IMR-90 (cell line): ENCODE measurements at regions not wholly inside any gene's neighbourhood (a gene's known extent, or its start where the extent isn't known, plus 50 kb on each side); places are given as distances from the start of the nearest gene placed in this dataset.

Experiments
- ATAC-seq: fragments of 200-7000 bp; cut with Tn5 transposase; 2 replicates; pipeline ENCODE4 v1.9.1; 2020; ENCODE audit warnings: low read depth, mild to moderate bottlenecking, moderate library complexity
- BruUV-seq: library from RNA; stranded (reverse); fragments of 400-500 nt; replicated peaks from 2 replicates; lab custom pipeline; 2021; lab: Mats Ljungman, UMichigan
- CTCF ChIA-PET: fragments of 300-600 bp; formaldehyde crosslinking; extraction: SDS; loops from one replicate; lab custom pipeline; 2021; ENCODE audit warnings: antibody characterized with exemption; lab: Yijun Ruan, JAX
- POLR2A ChIA-PET: fragments of 300-600 bp; sonication (Branson Sonifier 250); formaldehyde crosslinking; loops from one replicate; lab custom pipeline; 2022; ENCODE audit warnings: antibody characterized with exemption; ENCODE audit not compliant: unreplicated experiment; lab: Charles Lee
- DNase-seq: peaks from one replicate; pipeline ENCODE4 v3.0.0; 2013
- H2AFZ ChIP-seq: replicated peaks from 2 replicates; pipeline ENCODE3; 2013; ENCODE audit warnings: low read length, mild to moderate bottlenecking; ENCODE audit not compliant: poor library complexity
- H2AK5ac ChIP-seq: 2 replicates; pipeline ENCODE4 v1.6.1; 2013; ENCODE audit warnings: low read depth, low read length, inconsistent platforms
- H2AK9ac ChIP-seq: replicated peaks from 2 replicates; pipeline ENCODE3; 2013; ENCODE audit warnings: mild to moderate bottlenecking, low read depth, low read length, moderate library complexity; ENCODE audit not compliant: poor library complexity
- H2BK120ac ChIP-seq: 2 replicates; pipeline ENCODE4 v1.6.1; 2013; ENCODE audit warnings: low read depth, low read length, inconsistent platforms
- H2BK15ac ChIP-seq: 3 replicates; pipeline ENCODE4 v1.6.1; 2013; ENCODE audit warnings: low read depth, low read length, inconsistent platforms
- H2BK20ac ChIP-seq: 2 replicates; pipeline ENCODE4 v1.6.1; 2013; ENCODE audit warnings: low read depth, mild to moderate bottlenecking, inconsistent platforms, low read length, moderate library complexity
- H2BK5ac ChIP-seq: 2 replicates; pipeline ENCODE4 v1.6.1; 2013; ENCODE audit warnings: mild to moderate bottlenecking, low read depth, low read length, inconsistent platforms; ENCODE audit not compliant: poor library complexity, severe bottlenecking
- H3K14ac ChIP-seq: replicated peaks from 2 replicates; pipeline ENCODE4 v1.6.1; 2013; ENCODE audit warnings: low read depth, low read length, inconsistent platforms
- H3K18ac ChIP-seq: 2 replicates; pipeline ENCODE4 v1.6.1; 2013; ENCODE audit warnings: low read depth, low read length, control low read depth
- H3K23ac ChIP-seq: 2 replicates; pipeline ENCODE4 v1.6.1; 2013; ENCODE audit warnings: low read depth, low read length, inconsistent platforms
- H3K27ac ChIP-seq: 2 replicates; pipeline ENCODE4 v1.5.1; 2013; ENCODE audit warnings: mild to moderate bottlenecking, control low read depth, low read length; ENCODE audit not compliant: insufficient read depth
- H3K27me3 ChIP-seq: 2 replicates; pipeline ENCODE4 v1.6.1; 2013; ENCODE audit warnings: low read length; ENCODE audit not compliant: control insufficient read depth, insufficient read depth
- H3K36me3 ChIP-seq: 2 replicates; pipeline ENCODE4 v1.6.1; 2013; ENCODE audit warnings: low read length, mixed read lengths; ENCODE audit not compliant: control insufficient read depth, insufficient read depth
- H3K4ac ChIP-seq: 2 replicates; pipeline ENCODE4 v1.6.1; 2013; ENCODE audit warnings: low read depth, low read length, inconsistent platforms
- H3K4me1 ChIP-seq: 2 replicates; pipeline ENCODE4 v1.6.1; 2013; ENCODE audit warnings: low read length, mixed read lengths; ENCODE audit not compliant: control insufficient read depth, insufficient read depth
- H3K4me2 ChIP-seq: 2 replicates; pipeline ENCODE4 v1.6.1; 2013; ENCODE audit warnings: low read depth, mild to moderate bottlenecking, control low read depth, low read length, moderate library complexity
- H3K4me3 ChIP-seq: 2 replicates; pipeline ENCODE4 v1.5.1; 2013; ENCODE audit warnings: low read depth, mild to moderate bottlenecking, control low read depth, low read length, moderate library complexity; ENCODE audit not compliant: insufficient read depth
- H3K56ac ChIP-seq: 2 replicates; pipeline ENCODE4 v1.6.1; 2013; ENCODE audit warnings: low read length, inconsistent platforms; ENCODE audit not compliant: insufficient read depth; ENCODE audit errors: extremely low read depth
- H3K79me1 ChIP-seq, 2 experiments: 2 replicates each; pipeline ENCODE4 v1.6.1; 2013; ENCODE audit warnings: low read length in 2 of 2, inconsistent platforms in 1 of 2, low read depth in 1 of 2
- H3K9ac ChIP-seq: 2 replicates; pipeline ENCODE4 v1.6.1; 2013; ENCODE audit warnings: low read depth, low read length, control low read depth
- H3K9me1 ChIP-seq: 2 replicates; pipeline ENCODE4 v1.6.1; 2013; ENCODE audit warnings: low read length, inconsistent platforms; ENCODE audit not compliant: insufficient read depth
- H3K9me3 ChIP-seq: 2 replicates; pipeline ENCODE4 v1.6.1; 2013; ENCODE audit warnings: low read length; ENCODE audit not compliant: control insufficient read depth, insufficient read depth
- H4K20me1 ChIP-seq: 2 replicates; pipeline ENCODE4 v1.6.1; 2013; ENCODE audit warnings: low read length, inconsistent platforms; ENCODE audit not compliant: insufficient read depth
- H4K5ac ChIP-seq: 2 replicates; pipeline ENCODE4 v1.6.1; 2013; ENCODE audit warnings: mild to moderate bottlenecking, low read depth, low read length, control low read depth
- H4K8ac ChIP-seq, 2 experiments: 2 replicates each; pipeline ENCODE4 v1.6.1; 2013; ENCODE audit warnings: low read depth in 2 of 2, low read length in 2 of 2, control low read depth in 1 of 2, inconsistent platforms in 1 of 2
- H4K91ac ChIP-seq: 2 replicates; pipeline ENCODE4 v1.6.1; 2013; ENCODE audit warnings: low read depth, low read length, inconsistent platforms; ENCODE audit not compliant: insufficient read depth
- RCOR1 ChIP-seq: IDR thresholded peaks from 2 replicates; pipeline ENCODE4 v1.6.1; 2012; ENCODE audit warnings: mild to moderate bottlenecking, low read length, improper control_type of control experiment; ENCODE audit not compliant: insufficient replicate concordance
- RFX5 ChIP-seq: IDR thresholded peaks from 2 replicates; pipeline ENCODE4 v1.8.0; 2012; ENCODE audit warnings: low read depth, mild to moderate bottlenecking, low read length, moderate library complexity
- WGBS, 2 experiments: methylation state at CpG; one replicate each; pipeline versions ENCODE4 v1.1.5 to v1.1.7; 2013; ENCODE audit warnings: missing lambda C conversion rate in 2 of 2; ENCODE audit not compliant: insufficient read length in 1 of 2; ENCODE audit errors: extremely low coverage in 2 of 2; 5-methylcytosine and 5-hydroxymethylcytosine counted together
- dilution Hi-C: fragments of 300-500 bp; cut with HindIII; formaldehyde crosslinking; loops from one replicate; pipeline ENCODE4 v1.14.3; 2018; ENCODE audit warnings: low sequenced_read_pairs; ENCODE audit not compliant: unreplicated experiment
- in situ Hi-C: fragments of 300-500 bp; cut with MboI; formaldehyde crosslinking; loops from 3 replicates; pipeline ENCODE4 v1.14.3; 2019; ENCODE audit warnings: low sequenced_read_pairs, inconsistent platforms, mixed read lengths
- intact Hi-C: fragments of 100-400 bp; cut with micrococcal nuclease; formaldehyde crosslinking; loops from 2 replicates; pipeline ENCODE4 v1.10.0; 2022
- TF ChIP-seq, protein P1 (sequence below): fragments of 150-350 bp; IDR thresholded peaks from 2 replicates; pipeline ENCODE4 v1.6.1; 2016; ENCODE audit warnings: low read depth, mild to moderate bottlenecking, low read length, moderate library complexity, borderline replicate concordance

GRCh38 chr7:33815336-33815735 lies 90.0 kb upstream of the BMPER start:
- Histone ChIP-seq H3K4ac (no peak overlapping the region), H2AK9ac (no peak overlapping the region), H2AK5ac (no peak overlapping the region), H3K4me1 (no peaks in the 10 kb centered on the region), H4K20me1 (no peaks in the 10 kb centered on the region), H2BK5ac (no peak overlapping the region), H3K56ac (no peak overlapping the region), H2BK20ac (no peak overlapping the region), H4K8ac (no peak overlapping the region), H3K79me1 (no peaks in the 10 kb centered on the region), H3K36me3 (no peaks in the 10 kb centered on the region), H3K18ac (no peak overlapping the region), H3K4me2 (no peak overlapping the region), H3K27ac (no peak overlapping the region), H3K27me3 (no peaks in the 10 kb centered on the region; the same call in 1 of the 2 replicates), H2BK120ac (no peak overlapping the region), H3K9me3 (peaks cover 3% of the 10 kb centered on the region; the same call in 1 of the 2 replicates), H4K5ac (no peak overlapping the region), H2BK15ac (no peak overlapping the region), H3K23ac (no peak overlapping the region), H3K4me3 (no peak overlapping the region), H2AFZ (no peak overlapping the region), H3K14ac (no peak overlapping the region), H3K9ac (no peak overlapping the region), H4K91ac (no peak overlapping the region), H3K9me1 (no peaks in the 10 kb centered on the region)
- in situ Hi-C loops (no loop called here), dilution Hi-C loops (no loop called here), intact Hi-C loops (no loop called here)
- ATAC-seq (no peak), DNase-seq (no peak)
- no TSS peak for BruUV-seq
- CTCF ChIA-PET, result no interaction called here
- POLR2A ChIA-PET, result no interaction called here
- TF ChIP-seq RFX5 (no peak), RCOR1 (no peak)
- TF ChIP-seq, protein P1, sequence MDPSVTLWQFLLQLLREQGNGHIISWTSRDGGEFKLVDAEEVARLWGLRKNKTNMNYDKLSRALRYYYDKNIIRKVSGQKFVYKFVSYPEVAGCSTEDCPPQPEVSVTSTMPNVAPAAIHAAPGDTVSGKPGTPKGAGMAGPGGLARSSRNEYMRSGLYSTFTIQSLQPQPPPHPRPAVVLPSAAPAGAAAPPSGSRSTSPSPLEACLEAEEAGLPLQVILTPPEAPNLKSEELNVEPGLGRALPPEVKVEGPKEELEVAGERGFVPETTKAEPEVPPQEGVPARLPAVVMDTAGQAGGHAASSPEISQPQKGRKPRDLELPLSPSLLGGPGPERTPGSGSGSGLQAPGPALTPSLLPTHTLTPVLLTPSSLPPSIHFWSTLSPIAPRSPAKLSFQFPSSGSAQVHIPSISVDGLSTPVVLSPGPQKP, result no peak
- 75% methylated on average over 2 of the region's 3 CpGs; no CpG with 5 or more reads in 1 of the 2 experiments for WGBS, 2 experiments
